Activated CD8-positive, alpha-beta T cell treated with anti-CD3 and anti-CD28 coated beads for 36 hours (primary cell): ENCODE measurements at regions not wholly inside any gene's neighbourhood (a gene's known extent, or its start where the extent isn't known, plus 50 kb on each side); places are given as distances from the start of the nearest gene placed in this dataset.
"Not testable (repeated sequence)": the region's sequence is repeated elsewhere in the genome, so short reads cannot be mapped to it uniquely, and the experiment has no call there.

Source experiments
- ATAC-seq: fragments of 200-7000 bp; cut with Tn5 transposase; one replicate; pipeline ENCODE4 v1.10.0; 2021; ENCODE audit warnings: mild to moderate bottlenecking, moderate library complexity
- CTCF ChIA-PET: fragments of 350-600 bp; sonication (Branson Sonifier 250); formaldehyde crosslinking; loops from one replicate; lab custom pipeline; 2021; ENCODE audit warnings: antibody characterized with exemption; lab: Charles Lee
- POLR2A ChIA-PET: fragments of 350-600 bp; sonication (Branson Sonifier 250); formaldehyde crosslinking; loops from one replicate; lab custom pipeline; 2021; ENCODE audit warnings: antibody characterized with exemption; lab: Charles Lee
- DNase-seq: peaks from one replicate; pipeline ENCODE4 v3.0.0-alpha.2; 2020
- H3K27ac Mint-ChIP-seq: one replicate; pipeline ENCODE4 v1.8.0; 2021; ENCODE audit warnings: mild to moderate bottlenecking, mixed read lengths
- H3K27me3 Mint-ChIP-seq: one replicate; pipeline ENCODE4 v1.8.0; 2021; ENCODE audit warnings: mixed read lengths
- H3K36me3 Mint-ChIP-seq: one replicate; pipeline ENCODE4 v1.8.0; 2021; ENCODE audit warnings: low read depth, mixed read lengths
- H3K4me1 Mint-ChIP-seq: one replicate; pipeline ENCODE4 v1.8.0; 2021; ENCODE audit warnings: low read depth, mixed read lengths
- H3K4me3 Mint-ChIP-seq: one replicate; pipeline ENCODE4 v1.8.0; 2021; ENCODE audit warnings: mild to moderate bottlenecking, moderate library complexity, mixed read lengths
- H3K9me3 Mint-ChIP-seq: one replicate; pipeline ENCODE4 v1.8.0; 2021; ENCODE audit warnings: mixed read lengths
- intact Hi-C: fragments of 100-400 bp; cut with micrococcal nuclease; formaldehyde crosslinking; loops from one replicate; pipeline ENCODE4 v1.10.0; 2022
- TF ChIP-seq, protein P1 (sequence below): fragments of 200-600 bp; IDR thresholded peaks from one replicate; pipeline ENCODE4 v1.8.0; 2022; ENCODE audit warnings: antibody characterized with exemption, mild to moderate bottlenecking

GRCh38 chr15:29648415-29648814 lies 173.9 kb downstream of the TJP1 start:
- intact Hi-C loops, H3K36me3 Mint-ChIP-seq, H3K4me1 Mint-ChIP-seq, H3K4me3 Mint-ChIP-seq, H3K27ac Mint-ChIP-seq, DNase-seq, POLR2A ChIA-PET, CTCF ChIA-PET, ATAC-seq, H3K27me3 Mint-ChIP-seq: not testable (repeated sequence)
- H3K9me3 Mint-ChIP-seq: peaks cover 12% of the 10 kb centered on the region

- Mint-ChIP-seq H3K4me1 (no peaks in the 10 kb centered on the region), H3K27ac (no peak overlapping the region), H3K9me3 (peaks cover 8% of the 10 kb centered on the region), H3K4me3 (no peak overlapping the region), H3K36me3 (no peaks in the 10 kb centered on the region), H3K27me3 (no peaks in the 10 kb centered on the region)
- intact Hi-C loops: no loop called here
- DNase-seq (no peak), ATAC-seq (no peak)
- TF ChIP-seq, protein P1, sequence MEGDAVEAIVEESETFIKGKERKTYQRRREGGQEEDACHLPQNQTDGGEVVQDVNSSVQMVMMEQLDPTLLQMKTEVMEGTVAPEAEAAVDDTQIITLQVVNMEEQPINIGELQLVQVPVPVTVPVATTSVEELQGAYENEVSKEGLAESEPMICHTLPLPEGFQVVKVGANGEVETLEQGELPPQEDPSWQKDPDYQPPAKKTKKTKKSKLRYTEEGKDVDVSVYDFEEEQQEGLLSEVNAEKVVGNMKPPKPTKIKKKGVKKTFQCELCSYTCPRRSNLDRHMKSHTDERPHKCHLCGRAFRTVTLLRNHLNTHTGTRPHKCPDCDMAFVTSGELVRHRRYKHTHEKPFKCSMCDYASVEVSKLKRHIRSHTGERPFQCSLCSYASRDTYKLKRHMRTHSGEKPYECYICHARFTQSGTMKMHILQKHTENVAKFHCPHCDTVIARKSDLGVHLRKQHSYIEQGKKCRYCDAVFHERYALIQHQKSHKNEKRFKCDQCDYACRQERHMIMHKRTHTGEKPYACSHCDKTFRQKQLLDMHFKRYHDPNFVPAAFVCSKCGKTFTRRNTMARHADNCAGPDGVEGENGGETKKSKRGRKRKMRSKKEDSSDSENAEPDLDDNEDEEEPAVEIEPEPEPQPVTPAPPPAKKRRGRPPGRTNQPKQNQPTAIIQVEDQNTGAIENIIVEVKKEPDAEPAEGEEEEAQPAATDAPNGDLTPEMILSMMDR: no peak
- POLR2A ChIA-PET: no interaction called here
- CTCF ChIA-PET: no interaction called here
Observed at GRCh38 chr15:29645841-29646240, 176.4 kb downstream of the TJP1 start.

GRCh38 chr15:29644361-29644760 lies 177.9 kb downstream of the TJP1 start:
- H3K4me1 Mint-ChIP-seq, H3K27ac Mint-ChIP-seq, H3K4me3 Mint-ChIP-seq, H3K27me3 Mint-ChIP-seq, H3K36me3 Mint-ChIP-seq, intact Hi-C loops, H3K9me3 Mint-ChIP-seq, ATAC-seq, CTCF ChIA-PET, DNase-seq, POLR2A ChIA-PET: not testable (repeated sequence)

GRCh38 chr15:29638781-29639180 lies 183.5 kb downstream of the TJP1 start:
- TF ChIP-seq, protein P1: no peak
- Mint-ChIP-seq H3K4me3 (no peak overlapping the region), H3K27ac (no peak overlapping the region), H3K36me3 (no peaks in the 10 kb centered on the region), H3K4me1 (no peaks in the 10 kb centered on the region), H3K9me3 (no peaks in the 10 kb centered on the region), H3K27me3 (no peaks in the 10 kb centered on the region)
- DNase-seq: no peak
- ChIA-PET CTCF (no interaction called here), POLR2A (no interaction called here)
- no peak for ATAC-seq
- intact Hi-C loops: no loop called here

GRCh38 chr15:29638011-29638410 lies 184.3 kb downstream of the TJP1 start:
- TF ChIP-seq, protein P1: no peak
- no peaks in the 10 kb centered on the region for H3K27me3 Mint-ChIP-seq
- no peak for DNase-seq
- H3K4me3 Mint-ChIP-seq: no peak overlapping the region
- intact Hi-C loops: no loop called here
- H3K9me3 Mint-ChIP-seq: no peaks in the 10 kb centered on the region
- no peaks in the 10 kb centered on the region for H3K4me1 Mint-ChIP-seq
- ChIA-PET POLR2A (no interaction called here), CTCF (no interaction called here)
- H3K36me3 Mint-ChIP-seq: no peaks in the 10 kb centered on the region
- H3K27ac Mint-ChIP-seq: no peak overlapping the region
- ATAC-seq: no peak

- no peak for DNase-seq
- ChIA-PET CTCF (no interaction called here), POLR2A (no interaction called here)
- no peak overlapping the region for H3K27ac Mint-ChIP-seq
- TF ChIP-seq, protein P1: no peak
- H3K36me3 Mint-ChIP-seq: no peaks in the 10 kb centered on the region
- intact Hi-C loops: no loop called here
- no peaks in the 10 kb centered on the region for H3K9me3 Mint-ChIP-seq
- no peaks in the 10 kb centered on the region for H3K4me1 Mint-ChIP-seq
- H3K4me3 Mint-ChIP-seq: no peak overlapping the region
- ATAC-seq: no peak
- no peaks in the 10 kb centered on the region for H3K27me3 Mint-ChIP-seq
Observed at GRCh38 chr15:29637555-29637954, 184.7 kb downstream of the TJP1 start.
